ENCODE measurements at regions not wholly inside any gene's neighbourhood (a gene's known extent, or its start where the extent isn't known, plus 50 kb on each side); places are given as distances from the start of the nearest gene placed in this dataset.

- ATAC-seq = no peak
- no peak for TF ChIP-seq CTCF (IDR thresholded peaks at IDR 0.05)
- H3K27ac ChIP-seq = no peak overlapping the region
- no peaks in the 10 kb centered on the region for H3K9me3 ChIP-seq
- H3K4me1 ChIP-seq = no peaks in the 10 kb centered on the region
- intact Hi-C loops (cut with DNase I) = no loop called here
- no peaks in the 10 kb centered on the region for H3K27me3 ChIP-seq (ENCODE audit: low read depth)
- H3K36me3 ChIP-seq = no peaks in the 10 kb centered on the region
- no peak for DNase-seq
- no peak overlapping the region for H3K4me3 ChIP-seq
Measured at GRCh38 chr7:31445686-31446355, 68.1 kb upstream of the ITPRID1 start.

GRCh38 chr7:31448649-31449048, 65.2 kb upstream of the ITPRID1 start:
- Histone ChIP-seq H3K9me3 (no peaks in the 10 kb centered on the region), H3K27me3 (ENCODE audit: low read depth) (no peaks in the 10 kb centered on the region), H3K4me3 (no peak overlapping the region), H3K27ac (no peak overlapping the region), H3K4me1 (no peaks in the 10 kb centered on the region), H3K36me3 (no peaks in the 10 kb centered on the region)
- TF ChIP-seq CTCF (IDR thresholded peaks at IDR 0.05) = no peak
- intact Hi-C loops (cut with DNase I) = no loop called here
- DNase-seq (no peak), ATAC-seq (no peak)

GRCh38 chr7:31455844-31456243, 58.0 kb upstream of the ITPRID1 start:
- Histone ChIP-seq H3K4me3 (no peak overlapping the region), H3K27ac (no peak overlapping the region), H3K27me3 (ENCODE audit: low read depth) (no peaks in the 10 kb centered on the region), H3K36me3 (no peaks in the 10 kb centered on the region), H3K9me3 (no peaks in the 10 kb centered on the region), H3K4me1 (no peaks in the 10 kb centered on the region)
- DNase-seq = no peak
- no peak for ATAC-seq
- intact Hi-C loops (cut with DNase I) = no loop called here
- no peak for TF ChIP-seq CTCF (IDR thresholded peaks at IDR 0.05)

- no peaks in the 10 kb centered on the region for H3K4me1 ChIP-seq
- no peaks in the 10 kb centered on the region for H3K9me3 ChIP-seq
- no peaks in the 10 kb centered on the region for H3K27me3 ChIP-seq (ENCODE audit: low read depth)
- no peak for ATAC-seq
- DNase-seq = no peak
- no peaks in the 10 kb centered on the region for H3K36me3 ChIP-seq
- H3K27ac ChIP-seq = no peak overlapping the region
- intact Hi-C loops (cut with DNase I) = no loop called here
- no peak for TF ChIP-seq CTCF (IDR thresholded peaks at IDR 0.05)
- no peak overlapping the region for H3K4me3 ChIP-seq
Measured at GRCh38 chr7:31456646-31457368, 57.1 kb upstream of the ITPRID1 start.

GRCh38 chr7:31457551-31457950, 56.3 kb upstream of the ITPRID1 start:
- Histone ChIP-seq H3K4me1 (no peaks in the 10 kb centered on the region), H3K36me3 (no peaks in the 10 kb centered on the region), H3K9me3 (no peaks in the 10 kb centered on the region), H3K27me3 (ENCODE audit: low read depth) (no peaks in the 10 kb centered on the region), H3K27ac (no peak overlapping the region), H3K4me3 (no peak overlapping the region)
- no peak for TF ChIP-seq CTCF (IDR thresholded peaks at IDR 0.05)
- ATAC-seq = no peak
- no peak for DNase-seq
- intact Hi-C loops (cut with DNase I) = no loop called here
